Esophagus muscularis mucosa (tissue), 4 donors: ENCODE measurements at regions not wholly inside any gene's neighbourhood (a gene's known extent, or its start where the extent isn't known, plus 50 kb on each side); places are given as distances from the start of the nearest gene placed in this dataset.
"Not testable (repeated sequence)": the region's sequence is repeated elsewhere in the genome, so short reads cannot be mapped to it uniquely, and the experiment has no call there.

Source experiments
- DNase-seq: peaks from one replicate; pipeline ENCODE4 v3.0.0-alpha.2; 2017; ENCODE audit errors: extremely low spot score
- H3K27ac ChIP-seq, 4 donors: fragments of 200-600 bp; sonication (generic); replicated peaks in 1 of 4; 1 replicate in 3 of 4; 2 replicates in 1 of 4; pipeline ENCODE4 v1.5.1; 2016 to 2019; ENCODE audit warnings: mild to moderate bottlenecking in 1 of 4
- H3K27me3 ChIP-seq, 4 donors: fragments of 200-600 bp; sonication (generic); one replicate each; pipeline versions ENCODE4 v1.5.1 to v1.6.0; 2016 to 2019
- H3K36me3 ChIP-seq, 4 donors: fragments of 200-600 bp; sonication (generic); one replicate each; pipeline ENCODE4 v1.5.1; 2016 to 2019
- H3K4me1 ChIP-seq, 4 donors: fragments of 200-600 bp; sonication (generic); one replicate each; pipeline ENCODE4 v1.5.1; 2016 to 2019
- H3K4me3 ChIP-seq, 4 donors: fragments of 200-600 bp; sonication (generic); 1 replicate in 2 of 4; 2 replicates in 2 of 4; pipeline ENCODE4 v1.5.1; 2016 to 2019; ENCODE audit warnings: mild to moderate bottlenecking in 4 of 4, moderate library complexity in 1 of 4
- H3K9me3 ChIP-seq, 4 donors: fragments of 200-600 bp; sonication (generic); 1 replicate in 3 of 4; 2 replicates in 1 of 4; pipeline ENCODE4 v1.5.1; 2016 to 2019
- EP300 ChIP-seq: sonication (generic); formaldehyde crosslinking; IDR thresholded peaks from one replicate; pipeline ENCODE4 v1.6.1; 2017; ENCODE audit warnings: antibody characterized with exemption
- POLR2A ChIP-seq: fragments of 450-650 bp; IDR thresholded peaks from one replicate; pipeline ENCODE4 v1.6.1; 2017; ENCODE audit warnings: antibody characterized with exemption, moderate library complexity, mild to moderate bottlenecking, low read depth
- POLR2AphosphoS5 ChIP-seq, 2 donors: sonication (generic); formaldehyde crosslinking; IDR thresholded peaks; one replicate each; pipeline ENCODE4 v1.6.1; 2017; ENCODE audit warnings: antibody characterized with exemption in 2 of 2
- whole genome bisulfite sequencing: methylation state at CpG from one replicate; pipeline ENCODE4 v1.1.5; 2018; 5-methylcytosine and 5-hydroxymethylcytosine counted together
- intact Hi-C: fragments of 100-400 bp; cut with DNase I; formaldehyde crosslinking; loops from one replicate; pipeline ENCODE4 v1.15.1; 2023
- TF ChIP-seq, protein P1 (sequence below), 3 experiments: fragments of 200-600 bp in 2 of 3; fragments of 450-650 bp in 1 of 3; sonication (generic) in 2 of 3; IDR thresholded peaks; one replicate each; pipeline ENCODE4 v1.5.1; 2017 to 2019; ENCODE audit warnings: antibody characterized with exemption in 3 of 3, mild to moderate bottlenecking in 2 of 3, moderate library complexity in 1 of 3

DNA sequence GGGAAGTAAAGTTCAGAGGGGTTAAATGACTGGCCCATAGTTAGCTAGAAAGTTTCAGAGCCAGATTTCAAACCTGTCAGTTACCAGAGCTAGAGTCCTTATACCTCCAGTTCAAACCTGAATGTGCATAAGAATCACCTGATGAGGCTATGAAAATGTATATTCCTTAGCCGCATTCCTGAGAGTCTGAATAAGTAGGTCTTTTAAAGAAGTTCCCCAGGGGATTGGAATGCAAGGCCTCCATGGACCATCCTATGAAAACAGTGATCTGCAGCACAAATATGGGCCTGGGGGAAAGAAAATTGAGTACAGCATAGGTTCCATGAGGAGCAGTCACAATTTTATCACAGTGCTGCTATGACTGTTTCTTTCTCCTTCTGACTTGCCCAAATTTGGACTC lies 263.9 kb upstream of the CXorf66 start:
- no peak for DNase-seq
- no peaks in the 10 kb centered on the region for H3K4me1 ChIP-seq
- intact Hi-C loops = no loop called here
- H3K4me3 ChIP-seq = no peak overlapping the region
- H3K36me3 ChIP-seq = no peaks in the 10 kb centered on the region
- WGBS = 20% methylated on average over 1 of the region's 1 CpG
- no peaks in the 10 kb centered on the region for H3K9me3 ChIP-seq
- TF ChIP-seq EP300 (no peak), POLR2A (no peak), POLR2AphosphoS5 (IDR thresholded peaks at IDR 0.05) (no peak)
- TF ChIP-seq, protein P1, sequence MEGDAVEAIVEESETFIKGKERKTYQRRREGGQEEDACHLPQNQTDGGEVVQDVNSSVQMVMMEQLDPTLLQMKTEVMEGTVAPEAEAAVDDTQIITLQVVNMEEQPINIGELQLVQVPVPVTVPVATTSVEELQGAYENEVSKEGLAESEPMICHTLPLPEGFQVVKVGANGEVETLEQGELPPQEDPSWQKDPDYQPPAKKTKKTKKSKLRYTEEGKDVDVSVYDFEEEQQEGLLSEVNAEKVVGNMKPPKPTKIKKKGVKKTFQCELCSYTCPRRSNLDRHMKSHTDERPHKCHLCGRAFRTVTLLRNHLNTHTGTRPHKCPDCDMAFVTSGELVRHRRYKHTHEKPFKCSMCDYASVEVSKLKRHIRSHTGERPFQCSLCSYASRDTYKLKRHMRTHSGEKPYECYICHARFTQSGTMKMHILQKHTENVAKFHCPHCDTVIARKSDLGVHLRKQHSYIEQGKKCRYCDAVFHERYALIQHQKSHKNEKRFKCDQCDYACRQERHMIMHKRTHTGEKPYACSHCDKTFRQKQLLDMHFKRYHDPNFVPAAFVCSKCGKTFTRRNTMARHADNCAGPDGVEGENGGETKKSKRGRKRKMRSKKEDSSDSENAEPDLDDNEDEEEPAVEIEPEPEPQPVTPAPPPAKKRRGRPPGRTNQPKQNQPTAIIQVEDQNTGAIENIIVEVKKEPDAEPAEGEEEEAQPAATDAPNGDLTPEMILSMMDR (IDR thresholded peaks at IDR 0.05) = no peak
- H3K27ac ChIP-seq = no peak overlapping the region
- H3K27me3 ChIP-seq = no peaks in the 10 kb centered on the region

DNA sequence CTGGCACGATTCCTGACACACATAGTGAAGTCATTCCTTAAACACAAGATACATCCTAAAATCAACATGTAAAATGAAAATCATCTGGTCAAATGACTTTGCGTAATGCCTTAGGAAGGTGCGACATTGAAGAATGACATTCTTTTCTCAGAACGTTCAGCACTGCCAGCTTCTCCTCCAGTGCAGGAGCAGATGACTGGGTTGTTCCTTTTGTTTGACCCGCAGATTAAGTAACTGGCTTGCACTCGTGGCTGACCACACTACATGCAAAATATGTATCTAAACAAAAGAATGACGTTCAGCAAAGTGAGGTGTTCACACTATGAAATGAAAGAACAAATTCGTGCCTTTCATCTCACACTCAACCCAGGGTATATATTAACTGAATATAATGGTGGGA lies 260.7 kb upstream of the CXorf66 start:
- WGBS = 36% methylated on average over 8 of the region's 8 CpGs
- intact Hi-C loops = not testable (repeated sequence)

DNA sequence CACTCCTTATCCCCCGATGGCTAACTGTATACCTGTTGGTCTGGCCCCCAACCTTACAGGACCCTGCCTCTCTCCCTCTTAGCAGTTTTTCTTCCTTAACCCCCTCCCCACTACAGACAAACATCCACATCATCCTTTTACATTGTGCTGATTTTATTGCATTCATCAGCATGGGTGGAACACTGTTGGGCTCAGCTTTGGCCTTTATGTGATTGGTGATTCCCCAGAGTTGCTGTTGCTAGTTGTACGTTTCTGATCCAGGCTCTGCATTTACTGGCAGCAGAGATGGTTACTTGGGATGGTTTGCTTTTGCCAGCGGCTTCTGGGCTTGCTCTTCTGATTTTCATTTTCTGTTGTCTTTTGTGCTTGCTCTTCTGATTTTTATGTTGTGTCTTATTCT lies 250.6 kb upstream of the CXorf66 start:
- intact Hi-C loops, DNase-seq, H3K9me3 ChIP-seq, H3K27me3 ChIP-seq, H3K4me3 ChIP-seq, H3K4me1 ChIP-seq, H3K27ac ChIP-seq, H3K36me3 ChIP-seq: not testable (repeated sequence)
- 51% methylated on average over 2 of the region's 3 CpGs for WGBS

More for the DNA sequence above, 260.7 kb upstream of the CXorf66 start:
- H3K27me3 ChIP-seq, H3K36me3 ChIP-seq, H3K9me3 ChIP-seq, H3K4me3 ChIP-seq, H3K27ac ChIP-seq, DNase-seq, H3K4me1 ChIP-seq: not testable (repeated sequence)

DNA sequence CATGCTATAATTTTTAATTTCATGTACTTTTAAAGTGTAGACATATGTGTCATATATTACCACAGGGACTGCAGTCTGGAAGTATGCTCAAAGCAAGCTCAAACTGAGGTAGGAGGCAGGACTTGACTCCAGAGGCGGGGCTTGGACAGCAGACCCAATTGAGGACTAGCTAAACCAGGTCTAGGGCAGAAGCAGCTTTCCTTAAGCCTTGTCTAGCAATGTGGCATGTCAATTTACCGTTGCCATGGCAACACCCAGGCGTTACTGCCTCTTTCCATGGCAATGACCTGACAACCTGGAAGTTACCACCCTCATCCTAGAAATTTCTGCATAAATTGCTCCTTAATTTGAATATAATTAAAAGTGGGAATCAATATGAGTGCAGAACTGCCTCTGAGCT lies 249.2 kb upstream of the CXorf66 start:
- H3K4me3 ChIP-seq, H3K27me3 ChIP-seq, intact Hi-C loops, H3K9me3 ChIP-seq, H3K27ac ChIP-seq, H3K36me3 ChIP-seq, DNase-seq, H3K4me1 ChIP-seq: not testable (repeated sequence)
- 25% methylated on average over 2 of the region's 3 CpGs for WGBS

DNA sequence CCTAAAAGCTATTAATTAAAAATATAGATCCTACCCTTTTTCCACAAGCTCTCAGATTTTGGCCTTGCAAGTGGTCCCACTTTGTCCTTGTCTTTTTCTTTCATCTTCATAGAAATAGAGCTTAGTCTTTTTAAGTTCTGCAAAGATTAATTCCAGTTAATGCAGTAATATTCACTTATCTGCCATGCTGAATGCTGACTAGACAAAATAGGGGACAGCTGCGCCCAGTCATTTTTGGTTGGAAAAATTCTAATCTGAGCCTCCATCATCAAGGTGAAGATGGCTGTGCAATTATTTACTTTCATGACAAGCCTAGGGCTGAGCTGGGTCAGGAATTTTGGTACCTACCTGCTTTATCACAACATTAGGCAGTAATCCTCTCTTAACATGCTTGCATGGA lies 241.3 kb upstream of the CXorf66 start:
- no peaks in the 10 kb centered on the region for H3K27me3 ChIP-seq
- no peaks in the 10 kb centered on the region for H3K4me1 ChIP-seq
- H3K27ac ChIP-seq = no peak overlapping the region
- intact Hi-C loops = no loop called here
- no peak for TF ChIP-seq POLR2A
- TF ChIP-seq, protein P1 (IDR thresholded peaks at IDR 0.05) = no peak
- no peak for TF ChIP-seq EP300
- TF ChIP-seq POLR2AphosphoS5 (IDR thresholded peaks at IDR 0.05) = no peak
- whole genome bisulfite sequencing = 79% methylated on average over 1 of the region's 1 CpG
- no peaks in the 10 kb centered on the region for H3K36me3 ChIP-seq
- no peaks in the 10 kb centered on the region for H3K9me3 ChIP-seq
- no peak overlapping the region for H3K4me3 ChIP-seq
- no peak for DNase-seq

DNA sequence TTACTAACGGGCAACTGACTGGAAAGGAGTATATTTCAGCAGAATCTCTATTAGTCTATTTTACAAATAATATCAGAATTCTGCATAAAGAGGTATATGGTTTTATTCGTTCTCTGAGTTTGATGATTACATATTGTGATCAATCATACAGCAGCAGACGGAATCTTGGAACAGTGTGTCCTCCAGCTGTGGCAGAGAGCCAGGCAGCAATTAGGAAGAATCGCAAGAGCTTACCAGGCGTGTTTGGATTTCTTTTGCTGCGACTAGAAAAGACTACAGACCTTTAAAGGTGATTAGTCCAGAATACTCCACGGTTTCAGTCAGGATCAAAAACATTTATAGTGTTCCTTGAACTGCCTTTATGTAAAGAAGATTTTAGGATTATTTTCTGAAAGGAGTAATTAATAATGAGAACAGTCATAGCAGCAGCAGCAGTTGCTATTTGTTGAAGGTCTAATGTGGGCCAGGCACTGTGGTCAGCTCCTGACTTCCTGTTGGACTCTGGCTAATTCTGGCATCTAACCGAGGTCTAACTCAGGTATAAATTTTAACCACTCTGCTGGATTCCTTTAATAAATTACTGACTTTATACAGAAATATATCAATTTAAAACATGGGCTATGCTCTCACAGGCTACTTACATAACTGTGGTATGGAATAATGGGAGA lies 225.3 kb upstream of the CXorf66 start:
- no peaks in the 10 kb centered on the region for H3K27me3 ChIP-seq
- H3K4me3 ChIP-seq = no peak overlapping the region
- H3K9me3 ChIP-seq = no peaks in the 10 kb centered on the region
- TF ChIP-seq POLR2A (no peak), POLR2AphosphoS5 (IDR thresholded peaks at IDR 0.05) (no peak), EP300 (no peak)
- TF ChIP-seq, protein P1 (IDR thresholded peaks at IDR 0.05) = no peak
- no peaks in the 10 kb centered on the region for H3K4me1 ChIP-seq
- 46% methylated on average over 8 of the region's 8 CpGs for WGBS
- DNase-seq = no peak
- no peak overlapping the region for H3K27ac ChIP-seq
- intact Hi-C loops = no loop called here
- no peaks in the 10 kb centered on the region for H3K36me3 ChIP-seq
